Erythroblast (primary cell): ENCODE measurements at regions not wholly inside any gene's neighbourhood (a gene's known extent, or its start where the extent isn't known, plus 50 kb on each side); places are given as distances from the start of the nearest gene placed in this dataset.

Experiments
- GATA1 ChIP-seq: IDR thresholded peaks from 2 replicates; pipeline ENCODE4 v1.6.1; 2011; ENCODE audit warnings: low read depth, mild to moderate bottlenecking, control low read depth, low read length, moderate library complexity
- POLR2A ChIP-seq: IDR thresholded peaks from 2 replicates; pipeline ENCODE4 v1.6.1; 2011; ENCODE audit warnings: mild to moderate bottlenecking, low read length

DNA sequence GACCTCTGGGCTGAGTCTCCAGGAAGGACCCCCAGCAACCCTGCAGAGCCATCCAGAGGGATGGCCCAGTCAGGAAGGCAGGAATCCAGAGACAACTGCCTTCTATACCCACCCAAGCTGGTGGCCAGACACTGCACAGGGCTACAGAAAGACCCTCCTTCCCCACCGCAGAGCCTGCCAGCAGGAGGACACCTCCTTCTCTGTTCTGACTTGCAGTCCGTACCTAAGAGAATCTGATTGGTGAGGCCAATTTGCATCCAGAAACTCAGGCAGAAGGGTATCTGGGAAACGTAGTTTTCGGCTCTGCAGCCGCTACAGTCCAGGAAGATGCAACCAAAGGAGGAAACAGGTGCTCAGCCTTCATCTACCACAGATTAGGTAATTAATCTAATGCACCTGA is 155.4 kb upstream of the FRG1 start:
- TF ChIP-seq POLR2A (no peak), GATA1 (no peak)
